ENCODE measurements at regions not wholly inside any gene's neighbourhood (a gene's known extent, or its start where the extent isn't known, plus 50 kb on each side); places are given as distances from the start of the nearest gene placed in this dataset.
"Not testable (repeated sequence)": the region's sequence is repeated elsewhere in the genome, so short reads cannot be mapped to it uniquely, and the experiment has no call there.

DNA sequence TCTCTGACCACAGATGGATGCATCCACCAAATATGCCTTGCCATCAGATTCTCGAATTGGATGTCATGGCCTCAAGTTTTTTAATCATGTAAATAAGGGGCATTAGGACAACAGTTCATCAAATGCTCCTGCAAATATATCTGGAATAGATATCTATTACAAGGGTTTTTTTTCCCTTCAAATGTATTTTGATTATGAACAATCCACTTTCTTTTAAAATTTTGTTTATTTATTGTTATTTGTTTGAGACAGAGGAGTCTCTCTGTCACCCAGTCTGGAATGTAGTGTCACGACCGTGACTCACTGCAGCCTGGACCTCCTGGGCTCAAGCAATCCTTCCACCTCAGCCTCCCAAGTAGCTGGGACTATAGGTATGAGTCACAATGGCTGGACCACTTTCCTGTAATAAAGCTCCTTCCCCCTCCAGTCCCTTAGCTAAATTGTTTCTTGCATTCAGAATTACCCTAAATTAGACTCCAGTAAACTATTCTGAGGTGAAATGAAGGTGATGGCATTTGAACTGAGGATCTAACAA, 1412.1 kb downstream of the EFNA5 start:
- TF ChIP-seq, protein P1, sequence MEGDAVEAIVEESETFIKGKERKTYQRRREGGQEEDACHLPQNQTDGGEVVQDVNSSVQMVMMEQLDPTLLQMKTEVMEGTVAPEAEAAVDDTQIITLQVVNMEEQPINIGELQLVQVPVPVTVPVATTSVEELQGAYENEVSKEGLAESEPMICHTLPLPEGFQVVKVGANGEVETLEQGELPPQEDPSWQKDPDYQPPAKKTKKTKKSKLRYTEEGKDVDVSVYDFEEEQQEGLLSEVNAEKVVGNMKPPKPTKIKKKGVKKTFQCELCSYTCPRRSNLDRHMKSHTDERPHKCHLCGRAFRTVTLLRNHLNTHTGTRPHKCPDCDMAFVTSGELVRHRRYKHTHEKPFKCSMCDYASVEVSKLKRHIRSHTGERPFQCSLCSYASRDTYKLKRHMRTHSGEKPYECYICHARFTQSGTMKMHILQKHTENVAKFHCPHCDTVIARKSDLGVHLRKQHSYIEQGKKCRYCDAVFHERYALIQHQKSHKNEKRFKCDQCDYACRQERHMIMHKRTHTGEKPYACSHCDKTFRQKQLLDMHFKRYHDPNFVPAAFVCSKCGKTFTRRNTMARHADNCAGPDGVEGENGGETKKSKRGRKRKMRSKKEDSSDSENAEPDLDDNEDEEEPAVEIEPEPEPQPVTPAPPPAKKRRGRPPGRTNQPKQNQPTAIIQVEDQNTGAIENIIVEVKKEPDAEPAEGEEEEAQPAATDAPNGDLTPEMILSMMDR (conservative IDR thresholded peaks at IDR 0.05) = no peak
- H3K36me3 Mint-ChIP-seq (ENCODE audit: low read depth) = no peaks in the 10 kb centered on the region
- no peak overlapping the region for H3K4me3 Mint-ChIP-seq
- H3K4me1 Mint-ChIP-seq = peaks cover 13% of the 10 kb centered on the region
- peaks cover 8% of the 10 kb centered on the region for H3K9me3 Mint-ChIP-seq
- Histone ChIP-seq H3K27ac (ENCODE audit: low read depth, low read length) (no peak overlapping the region), H3K27me3 (ENCODE audit: control insufficient read depth, insufficient read depth, low read length, poor library complexity, severe bottlenecking) (no peaks in the 10 kb centered on the region), H3K9me3 (ENCODE audit: control insufficient read depth, low read length) (no peaks in the 10 kb centered on the region), H3K4me3 (ENCODE audit: low read length) (no peak overlapping the region), H3K4me1 (ENCODE audit: control insufficient read depth, insufficient read depth, low read length) (no peaks in the 10 kb centered on the region), H3K36me3 (ENCODE audit: control insufficient read depth, insufficient read depth, low read length) (no peaks in the 10 kb centered on the region), H3K9ac (ENCODE audit: extremely low read depth, low read length, poor library complexity, severe bottlenecking) (no peak overlapping the region)
- no peak overlapping the region for H3K27ac Mint-ChIP-seq
- 81 to 88% methylated on average over 3 of the region's 3 CpGs for WGBS, 2 experiments (ENCODE audit: insufficient coverage in 1 of 2, insufficient read length in 1 of 2)
- no peak for DNase-seq
- no peaks in the 10 kb centered on the region for H3K27me3 Mint-ChIP-seq (ENCODE audit: insufficient read depth)

DNA sequence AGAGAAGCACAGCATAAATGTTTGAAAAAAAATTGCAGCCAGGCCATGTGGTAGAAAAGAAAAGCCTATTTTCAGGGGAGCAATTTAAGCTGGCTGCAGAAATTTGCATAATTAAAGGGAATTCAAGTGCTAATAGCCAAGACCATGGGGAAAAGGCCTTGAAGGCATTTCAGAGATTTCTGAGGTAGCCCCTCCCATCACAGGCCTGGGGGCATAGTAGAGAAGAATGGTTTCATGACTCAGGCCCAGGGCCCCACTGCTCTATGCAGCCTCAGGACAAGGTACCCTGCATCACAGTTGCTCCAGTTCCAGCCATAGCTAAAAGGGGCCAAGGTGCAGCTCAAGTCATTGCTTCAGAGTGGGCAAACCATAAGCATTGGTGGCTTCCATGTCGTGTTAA, 1416.0 kb downstream of the EFNA5 start:
- peak; percentile 63 for DNase-seq
- 97 to 100% methylated on average over 1 of the region's 1 CpG for WGBS, 2 experiments (ENCODE audit: insufficient coverage in 1 of 2, insufficient read length in 1 of 2)
- peaks cover 8% of the 10 kb centered on the region for H3K9me3 Mint-ChIP-seq
- TF ChIP-seq, protein P1 (conservative IDR thresholded peaks at IDR 0.05) = no peak
- H3K27me3 Mint-ChIP-seq (ENCODE audit: insufficient read depth) = no peaks in the 10 kb centered on the region
- Histone ChIP-seq H3K4me3 (ENCODE audit: low read length) (no peak overlapping the region), H3K9ac (ENCODE audit: extremely low read depth, low read length, poor library complexity, severe bottlenecking) (no peak overlapping the region), H3K36me3 (ENCODE audit: control insufficient read depth, insufficient read depth, low read length) (no peaks in the 10 kb centered on the region), H3K27me3 (ENCODE audit: control insufficient read depth, insufficient read depth, low read length, poor library complexity, severe bottlenecking) (no peaks in the 10 kb centered on the region), H3K9me3 (ENCODE audit: control insufficient read depth, low read length) (no peaks in the 10 kb centered on the region), H3K27ac (ENCODE audit: low read depth, low read length) (no peak overlapping the region), H3K4me1 (ENCODE audit: control insufficient read depth, insufficient read depth, low read length) (no peaks in the 10 kb centered on the region)
- peaks cover 10% of the 10 kb centered on the region for H3K4me1 Mint-ChIP-seq
- H3K36me3 Mint-ChIP-seq (ENCODE audit: low read depth) = no peaks in the 10 kb centered on the region
- H3K4me3 Mint-ChIP-seq = no peak overlapping the region
- no peak overlapping the region for H3K27ac Mint-ChIP-seq

DNA sequence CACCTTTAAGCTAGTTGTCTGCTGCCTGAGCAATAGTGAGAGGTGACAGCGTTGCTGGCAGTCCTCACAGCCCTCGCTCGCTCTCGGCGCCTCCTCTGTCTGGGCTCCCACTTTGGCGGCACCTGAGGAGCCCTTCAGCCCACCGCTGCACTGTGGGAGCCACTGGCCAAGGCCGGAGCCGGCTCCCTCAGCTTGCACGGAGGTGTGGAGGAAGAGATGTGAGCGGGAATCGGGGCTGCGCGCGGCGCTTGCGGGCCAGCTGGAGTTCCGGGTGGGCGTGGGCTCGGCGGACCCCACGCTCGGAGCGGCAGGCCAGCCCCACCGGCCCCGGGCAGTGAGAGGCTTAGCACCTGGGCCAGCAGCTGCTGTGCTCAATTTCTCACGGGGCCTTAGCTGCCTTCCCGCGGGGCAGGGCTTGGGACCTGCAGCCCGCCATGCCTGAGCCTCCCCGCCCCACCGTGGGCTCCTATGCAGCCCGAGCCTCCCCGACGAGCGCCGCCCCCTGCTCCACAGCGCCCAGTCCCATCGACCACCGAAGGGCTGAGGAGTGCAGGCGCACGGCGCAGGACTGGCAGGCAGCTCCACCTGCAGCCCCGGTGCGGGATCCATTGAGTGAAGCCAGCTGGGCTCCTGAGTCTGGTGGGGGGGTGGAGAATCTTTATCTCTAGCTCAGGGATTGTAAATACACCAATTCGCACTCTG, 1424.5 kb downstream of the EFNA5 start:
- H3K36me3 Mint-ChIP-seq (ENCODE audit: low read depth); H3K4me3 Mint-ChIP-seq; H3K9me3 ChIP-seq (ENCODE audit: control insufficient read depth, low read length); H3K27ac ChIP-seq (ENCODE audit: low read depth, low read length); H3K27me3 Mint-ChIP-seq (ENCODE audit: insufficient read depth); H3K4me3 ChIP-seq (ENCODE audit: low read length); H3K27me3 ChIP-seq (ENCODE audit: control insufficient read depth, insufficient read depth, low read length, poor library complexity, severe bottlenecking); H3K27ac Mint-ChIP-seq; H3K9ac ChIP-seq (ENCODE audit: extremely low read depth, low read length, poor library complexity, severe bottlenecking); DNase-seq; H3K4me1 ChIP-seq (ENCODE audit: control insufficient read depth, insufficient read depth, low read length); H3K9me3 Mint-ChIP-seq; H3K36me3 ChIP-seq (ENCODE audit: control insufficient read depth, insufficient read depth, low read length); H3K4me1 Mint-ChIP-seq: not testable (repeated sequence)
- WGBS, 2 experiments (ENCODE audit: insufficient coverage in 1 of 2, insufficient read length in 1 of 2) = 96 to 97% methylated on average over 14 to 46 of the region's 46 CpGs

DNA sequence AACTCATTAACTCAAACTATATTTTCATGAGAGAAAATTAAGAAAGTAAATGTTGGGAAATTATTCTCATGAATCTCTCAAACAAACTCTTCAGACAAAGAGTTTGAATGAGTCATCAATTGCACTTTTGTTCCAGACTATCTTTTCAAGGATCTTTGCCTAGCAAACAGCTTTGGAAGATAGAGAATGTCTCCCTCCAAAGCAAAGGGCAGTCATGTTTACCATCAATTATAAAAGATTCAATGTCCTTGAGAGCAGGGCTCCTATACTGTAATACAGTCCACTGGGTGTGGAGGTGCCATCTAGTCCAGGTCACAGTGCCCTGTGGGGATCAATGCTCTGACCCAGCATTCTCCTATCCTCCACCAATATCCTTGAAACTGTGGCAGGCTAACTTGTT, 1429.3 kb downstream of the EFNA5 start:
- Mint-ChIP-seq H3K4me1 (no peaks in the 10 kb centered on the region), H3K27ac (no peak overlapping the region), H3K9me3 (no peaks in the 10 kb centered on the region), H3K27me3 (ENCODE audit: insufficient read depth) (no peaks in the 10 kb centered on the region), H3K4me3 (no peak overlapping the region), H3K36me3 (ENCODE audit: low read depth) (no peaks in the 10 kb centered on the region)
- Histone ChIP-seq H3K27me3 (ENCODE audit: control insufficient read depth, insufficient read depth, low read length, poor library complexity, severe bottlenecking) (no peaks in the 10 kb centered on the region), H3K4me3 (ENCODE audit: low read length) (no peak overlapping the region), H3K36me3 (ENCODE audit: control insufficient read depth, insufficient read depth, low read length) (no peaks in the 10 kb centered on the region), H3K9ac (ENCODE audit: extremely low read depth, low read length, poor library complexity, severe bottlenecking) (no peak overlapping the region), H3K4me1 (ENCODE audit: control insufficient read depth, insufficient read depth, low read length) (no peaks in the 10 kb centered on the region), H3K9me3 (ENCODE audit: control insufficient read depth, low read length) (no peaks in the 10 kb centered on the region), H3K27ac (ENCODE audit: low read depth, low read length) (no peak overlapping the region)
- DNase-seq = no peak
- TF ChIP-seq, protein P1 (conservative IDR thresholded peaks at IDR 0.05) = no peak

All from endodermal cell (in vitro differentiated cells).